ENCODE measurements at regions not wholly inside any gene's neighbourhood (a gene's known extent, or its start where the extent isn't known, plus 50 kb on each side); places are given as distances from the start of the nearest gene placed in this dataset.
A peak's percentile ranks its signal among the peaks of the same experiment; 100 is the strongest.

DNA sequence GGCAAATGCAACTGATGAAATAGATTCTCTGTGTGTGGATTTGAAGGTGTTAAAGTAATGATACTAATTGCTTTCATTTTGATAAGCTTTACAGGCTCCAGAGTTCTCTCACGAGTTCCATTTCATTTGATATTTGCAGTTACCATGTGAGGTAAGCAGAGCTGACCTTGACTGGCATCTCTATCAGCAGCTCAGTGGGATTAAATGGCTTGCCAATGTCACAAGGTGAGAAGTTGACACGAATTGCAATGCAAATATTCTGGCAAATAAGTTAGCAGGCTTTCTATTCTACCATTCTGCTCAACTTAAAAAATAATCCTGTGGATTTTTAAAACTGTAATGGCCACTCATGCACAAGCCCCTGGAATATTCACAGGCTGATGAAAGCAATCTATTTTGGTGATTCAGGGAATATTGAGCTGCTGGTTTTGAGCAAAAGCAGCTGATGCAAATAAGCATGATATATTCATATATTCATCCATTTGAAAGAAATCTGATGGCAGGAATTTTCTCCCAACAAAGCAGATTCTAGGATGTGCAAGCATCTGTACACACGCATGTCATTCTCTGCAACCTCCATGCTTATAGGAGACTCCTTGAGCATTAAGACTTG, 64.5 kb upstream of the ANKRD1 start:
- Histone ChIP-seq H3K4me3 (ENCODE audit: low read depth in 1 of 2, low read length in 2 of 2) (no peak overlapping the region), H3K36me3 (ENCODE audit: insufficient read depth, low read length) (peaks cover 16% of the 10 kb centered on the region), H3K9ac (ENCODE audit: low read depth, low read length) (peak overlapping the region; percentile 76), H2AFZ (ENCODE audit: low read depth, low read length) (no peak overlapping the region), H3K9me3 (ENCODE audit: insufficient read depth, low read length, severe bottlenecking) (no peaks in the 10 kb centered on the region), H3K4me2 (ENCODE audit: insufficient read depth, low read length) (no peak overlapping the region; the same call in 1 of the 2 replicates), H3K79me2 (ENCODE audit: insufficient read depth, low read length) (peaks cover 15% of the 10 kb centered on the region), H3K27ac (ENCODE audit: low read length) (peak overlapping the region; percentile 99), H3K4me1 (ENCODE audit: insufficient read depth, low read length) (peaks cover 98% of the 10 kb centered on the region), H3K27me3 (ENCODE audit: insufficient read depth, low read length, poor library complexity) (no peaks in the 10 kb centered on the region), H4K20me1 (ENCODE audit: insufficient read depth, low read length) (no peaks in the 10 kb centered on the region)
- DNase-seq: peak; percentile 8
- ATAC-seq (ENCODE audit: insufficient read depth, low read depth): no peak
- TF ChIP-seq, protein P1, sequence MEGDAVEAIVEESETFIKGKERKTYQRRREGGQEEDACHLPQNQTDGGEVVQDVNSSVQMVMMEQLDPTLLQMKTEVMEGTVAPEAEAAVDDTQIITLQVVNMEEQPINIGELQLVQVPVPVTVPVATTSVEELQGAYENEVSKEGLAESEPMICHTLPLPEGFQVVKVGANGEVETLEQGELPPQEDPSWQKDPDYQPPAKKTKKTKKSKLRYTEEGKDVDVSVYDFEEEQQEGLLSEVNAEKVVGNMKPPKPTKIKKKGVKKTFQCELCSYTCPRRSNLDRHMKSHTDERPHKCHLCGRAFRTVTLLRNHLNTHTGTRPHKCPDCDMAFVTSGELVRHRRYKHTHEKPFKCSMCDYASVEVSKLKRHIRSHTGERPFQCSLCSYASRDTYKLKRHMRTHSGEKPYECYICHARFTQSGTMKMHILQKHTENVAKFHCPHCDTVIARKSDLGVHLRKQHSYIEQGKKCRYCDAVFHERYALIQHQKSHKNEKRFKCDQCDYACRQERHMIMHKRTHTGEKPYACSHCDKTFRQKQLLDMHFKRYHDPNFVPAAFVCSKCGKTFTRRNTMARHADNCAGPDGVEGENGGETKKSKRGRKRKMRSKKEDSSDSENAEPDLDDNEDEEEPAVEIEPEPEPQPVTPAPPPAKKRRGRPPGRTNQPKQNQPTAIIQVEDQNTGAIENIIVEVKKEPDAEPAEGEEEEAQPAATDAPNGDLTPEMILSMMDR (IDR thresholded peaks at IDR 0.05; ENCODE audit: borderline replicate concordance, extremely low read depth, low read length, poor library complexity, severe bottlenecking): no peak
- no peak for TF ChIP-seq EZH2 (IDR thresholded peaks at IDR 0.05; ENCODE audit: borderline replicate concordance, low read depth, low read length, severe bottlenecking)

DNA sequence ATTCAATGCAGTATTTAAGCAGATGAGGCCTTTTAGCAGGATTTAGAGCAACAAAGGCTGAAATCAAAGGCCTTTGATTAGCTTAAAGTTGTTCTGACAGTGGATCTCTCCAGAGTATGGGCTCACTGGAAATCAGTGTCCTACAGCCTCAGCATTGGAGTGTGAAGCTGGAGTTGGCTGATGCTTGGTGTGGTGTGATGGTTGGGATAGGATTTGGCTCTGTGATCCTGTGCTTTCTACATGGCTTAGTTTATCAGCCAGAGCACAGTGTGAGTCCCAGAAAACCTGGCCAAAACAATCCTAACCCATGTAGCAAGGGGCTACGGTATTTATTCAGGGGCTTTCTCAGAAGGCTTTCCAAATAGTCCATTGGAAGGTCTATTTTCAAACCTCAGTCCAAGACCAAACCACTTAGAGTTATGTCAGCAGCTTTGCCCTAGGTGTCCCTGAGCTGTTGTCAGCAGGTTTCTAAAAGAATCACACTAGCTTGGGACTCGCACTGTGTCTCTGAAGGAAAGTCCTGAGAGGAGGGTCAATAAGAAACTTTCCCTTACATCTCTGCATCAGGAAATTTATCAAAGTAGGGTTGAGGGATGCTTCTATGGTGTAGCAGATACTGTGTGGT, 65.4 kb upstream of the ANKRD1 start:
- Histone ChIP-seq H3K36me3 (ENCODE audit: insufficient read depth, low read length) (peaks cover 8% of the 10 kb centered on the region), H4K20me1 (ENCODE audit: insufficient read depth, low read length) (no peaks in the 10 kb centered on the region), H3K27me3 (ENCODE audit: insufficient read depth, low read length, poor library complexity) (no peaks in the 10 kb centered on the region), H3K9ac (ENCODE audit: low read depth, low read length) (peak overlapping the region; percentile 76), H2AFZ (ENCODE audit: low read depth, low read length) (no peak overlapping the region; the same call in 1 of the 2 replicates), H3K9me3 (ENCODE audit: insufficient read depth, low read length, severe bottlenecking) (no peaks in the 10 kb centered on the region), H3K4me1 (ENCODE audit: insufficient read depth, low read length) (peaks cover 98% of the 10 kb centered on the region), H3K79me2 (ENCODE audit: insufficient read depth, low read length) (peaks cover 10% of the 10 kb centered on the region), H3K4me2 (ENCODE audit: insufficient read depth, low read length) (no peak overlapping the region), H3K27ac (ENCODE audit: low read length) (peak overlapping the region; percentile 99), H3K4me3 (ENCODE audit: low read depth in 1 of 2, low read length in 2 of 2) (no peak overlapping the region; a peak in 1 of 4 replicates)
- peak; percentile 19 for DNase-seq
- ATAC-seq (ENCODE audit: insufficient read depth, low read depth): no peak
- TF ChIP-seq, protein P1 (IDR thresholded peaks at IDR 0.05; ENCODE audit: borderline replicate concordance, extremely low read depth, low read length, poor library complexity, severe bottlenecking): no peak
- TF ChIP-seq EZH2 (IDR thresholded peaks at IDR 0.05; ENCODE audit: borderline replicate concordance, low read depth, low read length, severe bottlenecking): no peak

DNA sequence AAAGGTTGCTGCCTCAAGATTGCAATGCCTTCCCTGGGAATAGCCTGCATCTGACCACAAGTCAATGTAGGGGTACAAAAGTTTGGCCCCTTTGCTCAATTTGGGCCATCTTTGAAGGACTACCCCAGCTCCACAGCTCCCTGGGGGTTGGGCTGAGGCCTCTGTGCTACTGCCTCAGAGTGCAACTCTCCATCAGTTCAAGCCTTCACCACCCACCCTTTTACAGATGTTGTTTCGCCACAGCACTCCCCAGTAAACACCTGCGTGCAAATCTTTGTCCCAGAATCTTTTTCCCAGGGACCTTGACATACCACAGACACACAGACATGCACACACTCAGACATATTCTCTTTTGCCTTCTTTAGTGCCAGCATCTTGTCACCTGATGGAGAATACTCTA, 66.0 kb upstream of the ANKRD1 start:
- Histone ChIP-seq H3K27me3 (ENCODE audit: insufficient read depth, low read length, poor library complexity) (no peaks in the 10 kb centered on the region), H3K4me2 (ENCODE audit: insufficient read depth, low read length) (0 out of 2 replicates have a peak overlapping the region, but pooled peaks have one; percentile 3), H3K4me1 (ENCODE audit: insufficient read depth, low read length) (peaks cover 97% of the 10 kb centered on the region), H3K27ac (ENCODE audit: low read length) (peak overlapping the region; percentile 99), H4K20me1 (ENCODE audit: insufficient read depth, low read length) (no peaks in the 10 kb centered on the region), H3K36me3 (ENCODE audit: insufficient read depth, low read length) (peaks cover 8% of the 10 kb centered on the region), H3K9ac (ENCODE audit: low read depth, low read length) (peak overlapping the region; percentile 76), H3K79me2 (ENCODE audit: insufficient read depth, low read length) (peaks cover 10% of the 10 kb centered on the region), H3K9me3 (ENCODE audit: insufficient read depth, low read length, severe bottlenecking) (no peaks in the 10 kb centered on the region), H3K4me3 (ENCODE audit: low read depth in 1 of 2, low read length in 2 of 2) (no peak overlapping the region), H2AFZ (ENCODE audit: low read depth, low read length) (no peak overlapping the region)
- ATAC-seq (ENCODE audit: insufficient read depth, low read depth) (peak; percentile 54), DNase-seq (peak; percentile 80)
- no peak for TF ChIP-seq EZH2 (IDR thresholded peaks at IDR 0.05; ENCODE audit: borderline replicate concordance, low read depth, low read length, severe bottlenecking)
- TF ChIP-seq, protein P1 (IDR thresholded peaks at IDR 0.05; ENCODE audit: borderline replicate concordance, extremely low read depth, low read length, poor library complexity, severe bottlenecking): no peak
